PC-3 (cell line): ENCODE measurements at regions not wholly inside any gene's neighbourhood (a gene's known extent, or its start where the extent isn't known, plus 50 kb on each side); places are given as distances from the start of the nearest gene placed in this dataset.

ENCODE experiments used
- CTCF ChIP-seq: fragments of 300-600 bp; sonication (generic); conservative IDR thresholded peaks from 2 replicates; pipeline ENCODE4 v1.5.1; 2017; ENCODE audit warnings: antibody characterized with exemption, low read depth, mild to moderate bottlenecking, low read length
- EZH2phosphoT487 ChIP-seq: fragments of 300-600 bp; sonication (generic); IDR thresholded peaks from 2 replicates; pipeline ENCODE4 v1.6.1; 2018; ENCODE audit warnings: mild to moderate bottlenecking, antibody characterized with exemption, low read length, borderline replicate concordance

- TF ChIP-seq CTCF = no peak
- TF ChIP-seq EZH2phosphoT487 = no peak
Measured at GRCh38 chr21:20647607-20648006, 350.6 kb upstream of the NCAM2 start.
